HepG2 (cell line): ENCODE measurements at regions not wholly inside any gene's neighbourhood (a gene's known extent, or its start where the extent isn't known, plus 50 kb on each side); places are given as distances from the start of the nearest gene placed in this dataset.

Source experiments
- ATAC-seq: fragments of 200-7000 bp; cut with Tn5 transposase; 3 replicates; pipeline ENCODE4 v1.9.1; 2020; ENCODE audit warnings: mild to moderate bottlenecking, moderate library complexity
- BruUV-seq: library from RNA; stranded (reverse); fragments of 400-500 nt; replicated peaks from 2 replicates; lab custom pipeline; 2021; lab: Mats Ljungman, UMichigan
- CTCF ChIA-PET: fragments of 300-600 bp; formaldehyde crosslinking; extraction: SDS; loops from one replicate; lab custom pipeline; 2021; ENCODE audit warnings: low total read pairs, inconsistent platforms, low intra/inter-chr PET ratio; lab: Yijun Ruan, JAX
- POLR2A ChIA-PET: fragments of 350-600 bp; sonication (Branson Sonifier 250); formaldehyde crosslinking; loops from one replicate; lab custom pipeline; 2020; ENCODE audit warnings: antibody characterized with exemption, inconsistent platforms; lab: Yijun Ruan, JAX
- DNase-seq: peaks from one replicate; pipeline ENCODE4 v3.0.0-alpha.2; 2015; ENCODE audit warnings: low spot score
- FAIRE-seq: peaks from 3 replicates; lab custom pipeline; 2011; peaks lifted over from hg19 to GRCh38; lab: Jason Lieb, UNC
- H2AFZ ChIP-seq: one replicate; pipeline ENCODE4 v1.6.1; 2011; ENCODE audit warnings: low read length, inconsistent platforms
- H3K27ac ChIP-seq: fragments of 300-600 bp; 3 replicates; pipeline ENCODE4 v1.8.0; 2011; ENCODE audit warnings: mixed run types, mild to moderate bottlenecking, mixed read lengths, low read length, inconsistent platforms; ENCODE audit not compliant: insufficient read depth; ENCODE audit errors: extremely low read length
- H3K27me3 ChIP-seq, 2 experiments: fragments of 200-600 bp in 1 of 2; 2 replicates in 1 of 2; 3 replicates in 1 of 2; pipeline versions ENCODE4 v1.6.0 to v1.8.0; 2011; ENCODE audit warnings: low read length in 2 of 2, mild to moderate bottlenecking in 2 of 2, moderate library complexity in 2 of 2, inconsistent platforms in 1 of 2; ENCODE audit not compliant: insufficient read depth in 2 of 2, control insufficient read depth in 1 of 2
- H3K36me3 ChIP-seq, 2 experiments: fragments of 200-600 bp in 1 of 2; replicated peaks in 1 of 2; 2 replicates in 1 of 2; 3 replicates in 1 of 2; pipeline versions ENCODE4 v1.5.1 to v1.8.0; 2011; ENCODE audit warnings: low read length in 2 of 2, inconsistent platforms in 1 of 2; ENCODE audit not compliant: insufficient read depth in 2 of 2, control insufficient read depth in 1 of 2
- H3K4me1 ChIP-seq: 2 replicates; pipeline ENCODE4 v1.5.1; 2012; ENCODE audit warnings: low read length, inconsistent platforms; ENCODE audit not compliant: insufficient read depth
- H3K4me2 ChIP-seq: 2 replicates; pipeline ENCODE4 v1.6.0; 2011; ENCODE audit warnings: low read depth, low read length, inconsistent platforms
- H3K4me3 ChIP-seq, 3 experiments: fragments of 200-600 bp in 1 of 3; sonication (generic), shearing (Covaris generic) in 1 of 3; replicated peaks in 1 of 3; 2 replicates each; pipeline ENCODE4 v1.5.1; 2011 to 2016; ENCODE audit warnings: low read length in 3 of 3, inconsistent platforms in 2 of 3, low read depth in 2 of 3, mild to moderate bottlenecking in 2 of 3, control low read depth in 1 of 3, mixed read lengths in 1 of 3; ENCODE audit not compliant: insufficient read depth in 1 of 3
- H3K79me2 ChIP-seq: one replicate; pipeline ENCODE4 v1.6.1; 2011; ENCODE audit warnings: low read length, inconsistent platforms; ENCODE audit not compliant: insufficient read depth
- H3K9ac ChIP-seq: 2 replicates; pipeline ENCODE4 v1.6.0; 2011; ENCODE audit warnings: mild to moderate bottlenecking, low read depth, low read length, inconsistent platforms; ENCODE audit not compliant: insufficient read depth
- H3K9me3 ChIP-seq: 2 replicates; pipeline ENCODE4 v1.5.1; 2012; ENCODE audit warnings: mild to moderate bottlenecking, low read length
- H4K20me1 ChIP-seq: 2 replicates; pipeline ENCODE4 v1.6.0; 2011; ENCODE audit warnings: inconsistent platforms, mild to moderate bottlenecking, low read length, moderate library complexity; ENCODE audit not compliant: insufficient read depth
- KAT7 ChIP-seq: IDR thresholded peaks from 2 replicates; pipeline ENCODE4 v1.6.1; 2018; ENCODE audit warnings: borderline replicate concordance, missing compliant biosample characterization
- KDM5A ChIP-seq: fragments of 200-600 bp; sonication (generic); IDR thresholded peaks from 2 replicates; pipeline ENCODE4 v1.7.0; 2018; ENCODE audit warnings: antibody characterized with exemption, mild to moderate bottlenecking, low read length, borderline replicate concordance
- MEIS1 ChIP-seq: sonication (generic); formaldehyde crosslinking; IDR thresholded peaks from 2 replicates; pipeline ENCODE4 v1.9.0; 2021; ENCODE audit warnings: mild to moderate bottlenecking, missing genetic modification reagents, moderate library complexity, borderline replicate concordance
- PRPF4 ChIP-seq: fragments of 200-400 bp; formaldehyde crosslinking; IDR thresholded peaks from 2 replicates; pipeline ENCODE4 v1.6.1; 2016; ENCODE audit warnings: low read length, low read depth; ENCODE audit not compliant: poor library complexity, severe bottlenecking
- SALL2 ChIP-seq: sonication (generic); formaldehyde crosslinking; IDR thresholded peaks from 2 replicates; pipeline ENCODE4 v1.8.1; 2023; ENCODE audit warnings: mild to moderate bottlenecking, missing genetic modification reagents, inconsistent platforms
- SIN3A ChIP-seq: IDR thresholded peaks from 2 replicates; pipeline ENCODE4 v1.6.1; 2011; ENCODE audit warnings: low read depth, mild to moderate bottlenecking, control low read depth, low read length, borderline replicate concordance
- SP5 ChIP-seq: IDR thresholded peaks from 2 replicates; pipeline ENCODE4 v1.6.1; 2016; ENCODE audit warnings: low read depth, borderline replicate concordance
- ZNF431 ChIP-seq: sonication (generic); formaldehyde crosslinking; IDR thresholded peaks from 2 replicates; pipeline ENCODE4 v1.9.0; 2022; ENCODE audit warnings: missing genetic modification reagents, low read depth, mild to moderate bottlenecking, borderline replicate concordance
- WGBS: methylation state at CpG from one replicate; pipeline ENCODE4 v1.1.6; 2017; ENCODE audit warnings: low lambda C conversion rate; 5-methylcytosine and 5-hydroxymethylcytosine counted together
- in situ Hi-C: cut with HindIII; loops from 2 replicates; pipeline ENCODE4 v1.10.0; 2017; ENCODE audit warnings: low pct_unique_long_range_greater_than_20kb; ENCODE audit not compliant: extremely low pct_ligation_motif_present
- intact Hi-C: fragments of 100-400 bp; cut with micrococcal nuclease; formaldehyde crosslinking; loops from one replicate; pipeline ENCODE4 v1.10.0; 2022; ENCODE audit not compliant: unreplicated experiment
- TF ChIP-seq, protein P1 (sequence below): sonication (generic); formaldehyde crosslinking; IDR thresholded peaks from 2 replicates; pipeline ENCODE4 v1.4.0; 2020; ENCODE audit warnings: missing genetic modification reagents
- TF ChIP-seq, protein P2 (sequence below): sonication (generic); formaldehyde crosslinking; IDR thresholded peaks from 2 replicates; pipeline ENCODE4 v1.9.0; 2022; ENCODE audit warnings: missing genetic modification reagents, mild to moderate bottlenecking, borderline replicate concordance
- TF ChIP-seq, protein P3 (sequence below): sonication (generic); formaldehyde crosslinking; IDR thresholded peaks from 2 replicates; pipeline ENCODE4 v1.5.0; 2020; ENCODE audit warnings: mild to moderate bottlenecking, missing genetic modification reagents

DNA sequence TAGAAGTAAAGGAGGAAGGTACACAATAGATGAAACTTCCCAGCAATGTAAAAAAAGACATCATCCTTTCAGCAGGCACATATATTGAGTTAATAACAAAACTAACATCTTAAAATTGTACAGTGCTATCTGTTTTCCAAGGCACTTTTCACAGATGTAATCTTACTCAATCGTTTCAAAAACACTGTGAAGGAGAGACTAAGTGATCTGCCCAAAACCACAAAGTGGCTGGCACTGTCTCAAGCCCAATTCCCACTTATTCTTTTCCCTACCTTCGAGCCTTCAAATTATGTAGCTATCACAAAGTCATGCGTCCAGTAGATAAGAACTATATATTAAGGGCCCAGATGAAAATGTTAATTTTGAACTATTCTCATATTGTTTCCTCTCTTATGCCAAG lies 193.6 kb upstream of the RASSF8 start:
- no peaks in the 10 kb centered on the region for H3K4me1 ChIP-seq
- no peak overlapping the region for H3K4me3 ChIP-seq
- DNase-seq (no peak), ATAC-seq (no peak), FAIRE-seq (no peak)
- no peak overlapping the region for H3K27ac ChIP-seq
- TF ChIP-seq, protein P1, sequence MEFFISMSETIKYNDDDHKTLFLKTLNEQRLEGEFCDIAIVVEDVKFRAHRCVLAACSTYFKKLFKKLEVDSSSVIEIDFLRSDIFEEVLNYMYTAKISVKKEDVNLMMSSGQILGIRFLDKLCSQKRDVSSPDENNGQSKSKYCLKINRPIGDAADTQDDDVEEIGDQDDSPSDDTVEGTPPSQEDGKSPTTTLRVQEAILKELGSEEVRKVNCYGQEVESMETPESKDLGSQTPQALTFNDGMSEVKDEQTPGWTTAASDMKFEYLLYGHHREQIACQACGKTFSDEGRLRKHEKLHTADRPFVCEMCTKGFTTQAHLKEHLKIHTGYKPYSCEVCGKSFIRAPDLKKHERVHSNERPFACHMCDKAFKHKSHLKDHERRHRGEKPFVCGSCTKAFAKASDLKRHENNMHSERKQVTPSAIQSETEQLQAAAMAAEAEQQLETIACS: no peak
- no peak for TF ChIP-seq PRPF4
- TF ChIP-seq MEIS1 (CRISPR knock-in tag): no peak
- no peak for TF ChIP-seq SALL2 (CRISPR knock-in tag)
- no peak for TF ChIP-seq ZNF431 (CRISPR knock-in tag)
- no peak for TF ChIP-seq KDM5A
- no peak for TF ChIP-seq KAT7 (CRISPR knock-in tag)
- no peaks in the 10 kb centered on the region for H3K79me2 ChIP-seq
- in situ Hi-C loops: no loop called here
- no peaks in the 10 kb centered on the region for H3K36me3 ChIP-seq
- no TSS peak for BruUV-seq
- intact Hi-C loops: no loop called here
- POLR2A ChIA-PET: no interaction called here
- H3K27me3 ChIP-seq: no peaks in the 10 kb centered on the region
- H3K9ac ChIP-seq: no peak overlapping the region
- no peaks in the 10 kb centered on the region for H3K9me3 ChIP-seq
- CTCF ChIA-PET: no interaction called here
- H4K20me1 ChIP-seq: no peaks in the 10 kb centered on the region
- no peak overlapping the region for H2AFZ ChIP-seq
- H3K4me2 ChIP-seq: no peak overlapping the region
- 0% methylated on average over 3 of the region's 3 CpGs for WGBS

- Histone ChIP-seq H4K20me1 (no peaks in the 10 kb centered on the region), H3K4me2 (no peak overlapping the region), H3K4me1 (no peaks in the 10 kb centered on the region), H3K79me2 (no peaks in the 10 kb centered on the region), H3K9me3 (no peaks in the 10 kb centered on the region), H3K4me3 (no peak overlapping the region), H3K27ac (no peak overlapping the region), H3K9ac (no peak overlapping the region), H2AFZ (no peak overlapping the region), H3K36me3 (no peaks in the 10 kb centered on the region), H3K27me3 (no peaks in the 10 kb centered on the region)
- ATAC-seq (no peak), DNase-seq (no peak), FAIRE-seq (no peak)
- in situ Hi-C loops: no loop called here
- intact Hi-C loops: no loop called here
- ChIA-PET POLR2A (no interaction called here), CTCF (no interaction called here)
- no TSS peak for BruUV-seq
- WGBS: 98% methylated on average over 1 of the region's 1 CpG
- TF ChIP-seq, protein P2, sequence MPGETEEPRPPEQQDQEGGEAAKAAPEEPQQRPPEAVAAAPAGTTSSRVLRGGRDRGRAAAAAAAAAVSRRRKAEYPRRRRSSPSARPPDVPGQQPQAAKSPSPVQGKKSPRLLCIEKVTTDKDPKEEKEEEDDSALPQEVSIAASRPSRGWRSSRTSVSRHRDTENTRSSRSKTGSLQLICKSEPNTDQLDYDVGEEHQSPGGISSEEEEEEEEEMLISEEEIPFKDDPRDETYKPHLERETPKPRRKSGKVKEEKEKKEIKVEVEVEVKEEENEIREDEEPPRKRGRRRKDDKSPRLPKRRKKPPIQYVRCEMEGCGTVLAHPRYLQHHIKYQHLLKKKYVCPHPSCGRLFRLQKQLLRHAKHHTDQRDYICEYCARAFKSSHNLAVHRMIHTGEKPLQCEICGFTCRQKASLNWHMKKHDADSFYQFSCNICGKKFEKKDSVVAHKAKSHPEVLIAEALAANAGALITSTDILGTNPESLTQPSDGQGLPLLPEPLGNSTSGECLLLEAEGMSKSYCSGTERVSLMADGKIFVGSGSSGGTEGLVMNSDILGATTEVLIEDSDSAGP (CRISPR knock-in tag): no peak
- TF ChIP-seq, protein P3, sequence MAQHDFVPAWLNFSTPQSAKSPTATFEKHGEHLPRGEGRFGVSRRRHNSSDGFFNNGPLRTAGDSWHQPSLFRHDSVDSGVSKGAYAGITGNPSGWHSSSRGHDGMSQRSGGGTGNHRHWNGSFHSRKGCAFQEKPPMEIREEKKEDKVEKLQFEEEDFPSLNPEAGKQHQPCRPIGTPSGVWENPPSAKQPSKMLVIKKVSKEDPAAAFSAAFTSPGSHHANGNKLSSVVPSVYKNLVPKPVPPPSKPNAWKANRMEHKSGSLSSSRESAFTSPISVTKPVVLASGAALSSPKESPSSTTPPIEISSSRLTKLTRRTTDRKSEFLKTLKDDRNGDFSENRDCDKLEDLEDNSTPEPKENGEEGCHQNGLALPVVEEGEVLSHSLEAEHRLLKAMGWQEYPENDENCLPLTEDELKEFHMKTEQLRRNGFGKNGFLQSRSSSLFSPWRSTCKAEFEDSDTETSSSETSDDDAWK: no peak
- TF ChIP-seq SIN3A: no peak
- TF ChIP-seq SP5: no peak
Measured at GRCh38 chr12:25767606-25768005, 190.9 kb upstream of the RASSF8 start.
